Liver (tissue), 8 donors: ENCODE measurements at regions not wholly inside any gene's neighbourhood (a gene's known extent, or its start where the extent isn't known, plus 50 kb on each side); places are given as distances from the start of the nearest gene placed in this dataset.

Source experiments
- DNase-seq: peaks from one replicate; pipeline ENCODE4 v3.0.0-alpha.2; 2017; ENCODE audit warnings: low spot score
- H3K27ac ChIP-seq, 2 donors: one replicate each; pipeline ENCODE4 v1.7.0; 2013; ENCODE audit warnings: inconsistent platforms in 2 of 2, low read length in 2 of 2, control low read depth in 1 of 2, low read depth in 1 of 2, mild to moderate bottlenecking in 1 of 2
- H3K27me3 ChIP-seq, 4 donors: one replicate each; pipeline versions ENCODE4 v1.6.1 to v1.7.0; 2013; ENCODE audit warnings: low read length in 3 of 4, inconsistent platforms in 1 of 4, mild to moderate bottlenecking in 1 of 4, moderate library complexity in 1 of 4; ENCODE audit not compliant: control insufficient read depth in 4 of 4, insufficient read depth in 4 of 4
- H3K36me3 ChIP-seq, 4 donors: one replicate each; pipeline versions ENCODE4 v1.6.1 to v1.7.0; 2013; ENCODE audit warnings: low read length in 3 of 4, mild to moderate bottlenecking in 3 of 4, low read depth in 1 of 4, moderate library complexity in 1 of 4; ENCODE audit not compliant: control insufficient read depth in 4 of 4, insufficient read depth in 3 of 4
- H3K4me1 ChIP-seq, 4 donors: one replicate each; pipeline versions ENCODE4 v1.6.1 to v1.7.0; 2013; ENCODE audit warnings: low read length in 3 of 4, mild to moderate bottlenecking in 3 of 4, moderate library complexity in 1 of 4; ENCODE audit not compliant: control insufficient read depth in 4 of 4, insufficient read depth in 4 of 4
- H3K4me3 ChIP-seq, 3 donors: one replicate each; pipeline versions ENCODE4 v1.6.1 to v1.7.0; 2013; ENCODE audit warnings: low read length in 3 of 3, control low read depth in 1 of 3, low read depth in 1 of 3, mild to moderate bottlenecking in 1 of 3
- H3K9ac ChIP-seq, 2 donors: one replicate each; pipeline ENCODE4 v1.7.0; 2013; ENCODE audit warnings: low read length in 2 of 2, mild to moderate bottlenecking in 2 of 2, moderate library complexity in 2 of 2, control low read depth in 1 of 2, low read depth in 1 of 2
- H3K9me3 ChIP-seq, 4 donors: one replicate each; pipeline versions ENCODE4 v1.6.1 to v1.7.0; 2013; ENCODE audit warnings: low read length in 3 of 4; ENCODE audit not compliant: control insufficient read depth in 4 of 4
- EGR1 ChIP-seq, 2 donors: IDR thresholded peaks; 2 replicates each; pipeline ENCODE4 v1.6.1; 2016 to 2018; ENCODE audit warnings: antibody characterized with exemption in 2 of 2, low read depth in 2 of 2
- FOXA1 ChIP-seq: IDR thresholded peaks from 2 replicates; pipeline ENCODE4 v1.6.1; 2016; ENCODE audit warnings: antibody characterized with exemption
- FOXA2 ChIP-seq: IDR thresholded peaks from 2 replicates; pipeline ENCODE4 v1.6.1; 2016; ENCODE audit warnings: antibody characterized with exemption
- GABPA ChIP-seq, 2 donors: IDR thresholded peaks in 1 of 2; conservative IDR thresholded peaks in 1 of 2; 2 replicates each; pipeline ENCODE4 v1.6.1; 2016; ENCODE audit warnings: antibody characterized with exemption in 2 of 2, mild to moderate bottlenecking in 1 of 2, moderate library complexity in 1 of 2
- HNF4A ChIP-seq, 2 donors: conservative IDR thresholded peaks; 2 replicates each; pipeline ENCODE4 v1.6.1; 2016; ENCODE audit warnings: antibody characterized with exemption in 2 of 2, mild to moderate bottlenecking in 2 of 2
- HNF4G ChIP-seq: IDR thresholded peaks from 2 replicates; pipeline ENCODE4 v1.6.1; 2016; ENCODE audit warnings: antibody characterized with exemption
- JUND ChIP-seq, 2 donors: IDR thresholded peaks; 2 replicates each; pipeline ENCODE4 v1.6.1; 2016; ENCODE audit warnings: antibody characterized with exemption in 2 of 2
- MAX ChIP-seq: IDR thresholded peaks from 2 replicates; pipeline ENCODE4 v1.6.1; 2016; ENCODE audit warnings: antibody characterized with exemption
- NR2F2 ChIP-seq: IDR thresholded peaks from 2 replicates; pipeline ENCODE4 v1.6.1; 2016; ENCODE audit warnings: antibody characterized with exemption
- RAD21 ChIP-seq, 2 donors: IDR thresholded peaks; 2 replicates each; pipeline ENCODE4 v1.6.1; 2016; ENCODE audit warnings: antibody characterized with exemption in 2 of 2, mild to moderate bottlenecking in 2 of 2
- RXRA ChIP-seq, 2 donors: IDR thresholded peaks; 2 replicates each; pipeline ENCODE4 v1.6.1; 2017 to 2018; ENCODE audit warnings: antibody characterized with exemption in 2 of 2, mild to moderate bottlenecking in 1 of 2
- SP1 ChIP-seq: IDR thresholded peaks from 2 replicates; pipeline ENCODE4 v1.6.1; 2018; ENCODE audit warnings: antibody characterized with exemption, mild to moderate bottlenecking
- TAF1 ChIP-seq: conservative IDR thresholded peaks from 2 replicates; pipeline ENCODE4 v1.6.1; 2016; ENCODE audit warnings: antibody characterized with exemption, mild to moderate bottlenecking
- YY1 ChIP-seq: IDR thresholded peaks from 2 replicates; pipeline ENCODE4 v1.6.1; 2016; ENCODE audit warnings: antibody characterized with exemption, mild to moderate bottlenecking
- WGBS: extraction: QIAGEN DNeasy Blood & Tissue Kit; methylation state at CpG from one replicate; pipeline ENCODE4 v1.1.7; 2013; 5-methylcytosine and 5-hydroxymethylcytosine counted together
- TF ChIP-seq, protein P1 (sequence below): IDR thresholded peaks from 2 replicates; pipeline ENCODE4 v1.6.1; 2016; ENCODE audit warnings: antibody characterized with exemption
- TF ChIP-seq, protein P2 (sequence below): IDR thresholded peaks from 2 replicates; pipeline ENCODE4 v1.6.1; 2016; ENCODE audit warnings: antibody characterized with exemption
- TF ChIP-seq, protein P3 (sequence below): IDR thresholded peaks from 2 replicates; pipeline ENCODE4 v1.6.1; 2016; ENCODE audit warnings: antibody characterized with exemption, mild to moderate bottlenecking
- TF ChIP-seq, protein P4 (sequence below): fragments of 150-350 bp; IDR thresholded peaks from 2 replicates; pipeline ENCODE4 v1.5.1; 2017; ENCODE audit warnings: improper control_type of control experiment, low read depth, low read length; ENCODE audit not compliant: missing input control
- donor health status: healthy.
- donor health status: healthy.
- donor health status: healthy.
- donor health status: healthy.
- donor health status: healthy.

DNA sequence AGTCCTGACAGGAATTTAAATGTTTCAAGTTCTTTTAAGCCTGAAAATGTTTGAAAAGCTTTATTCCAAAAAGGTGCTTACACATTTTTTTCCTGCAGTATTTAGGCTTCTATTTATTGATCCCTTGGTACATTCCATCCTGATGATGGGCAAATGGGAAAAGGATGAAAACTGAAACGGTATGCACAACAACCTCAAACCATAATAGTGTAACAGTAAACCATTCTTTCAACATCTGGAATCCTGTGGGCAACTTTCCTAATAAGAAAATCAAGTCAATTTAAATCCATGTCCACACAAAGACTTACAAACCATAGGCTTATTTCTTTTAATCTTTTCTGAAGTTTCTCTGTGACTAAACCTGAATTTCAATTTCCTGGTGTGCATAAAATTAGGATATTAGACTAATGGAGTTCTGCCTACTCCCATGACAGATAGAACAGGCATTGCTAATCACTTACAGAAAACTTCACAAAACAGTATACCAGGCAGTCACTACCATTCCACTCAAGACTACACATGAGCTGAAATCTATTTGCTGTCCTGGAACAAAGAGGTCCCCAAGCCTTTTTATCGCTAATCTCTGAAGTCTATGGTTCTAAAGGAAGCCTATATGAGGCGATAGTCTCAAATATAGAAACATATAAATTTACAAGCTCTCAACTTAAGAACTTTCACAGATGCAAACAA, 103.3 kb downstream of the DLEU7 start:
- DNase-seq, result no peak
- H3K4me3 ChIP-seq, result no peak overlapping the region
- no peaks in the 10 kb centered on the region for H3K27me3 ChIP-seq
- 91% methylated on average over 3 of the region's 3 CpGs for WGBS
- no peaks in the 10 kb centered on the region for H3K4me1 ChIP-seq
- H3K36me3 ChIP-seq, result no peaks in the 10 kb centered on the region
- H3K9me3 ChIP-seq, result no peaks in the 10 kb centered on the region
- H3K9ac ChIP-seq, result no peak overlapping the region
- no peak for TF ChIP-seq RAD21 (IDR thresholded peaks at IDR 0.05)
- no peak for TF ChIP-seq EGR1 (IDR thresholded peaks at IDR 0.05; ENCODE audit: low read depth in 2 of 2)
- no peak for TF ChIP-seq HNF4G
- TF ChIP-seq TAF1, result no peak
- TF ChIP-seq, protein P1, sequence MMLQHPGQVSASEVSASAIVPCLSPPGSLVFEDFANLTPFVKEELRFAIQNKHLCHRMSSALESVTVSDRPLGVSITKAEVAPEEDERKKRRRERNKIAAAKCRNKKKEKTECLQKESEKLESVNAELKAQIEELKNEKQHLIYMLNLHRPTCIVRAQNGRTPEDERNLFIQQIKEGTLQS, result no peak
- no peak for TF ChIP-seq RXRA (IDR thresholded peaks at IDR 0.05)
- no peak overlapping the region for H3K27ac ChIP-seq

DNA sequence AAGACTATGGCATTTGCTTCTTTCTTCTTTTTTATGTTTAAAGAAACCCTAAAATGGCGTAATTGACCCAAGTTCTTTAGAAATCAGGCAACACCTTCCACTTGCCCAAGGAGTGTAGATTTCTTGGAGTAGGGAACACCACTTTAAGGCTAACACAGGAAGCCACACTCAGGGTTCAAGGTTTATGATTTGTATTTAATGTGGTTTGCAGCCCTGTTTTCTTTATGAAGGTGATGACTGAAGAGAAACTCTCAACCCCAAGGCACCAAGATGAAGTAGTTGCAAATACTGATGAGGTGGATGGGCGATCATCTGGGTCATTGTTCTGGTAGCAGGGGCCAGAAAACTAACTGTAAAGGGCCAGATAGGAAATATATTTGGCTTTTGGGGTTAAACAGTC, 101.1 kb downstream of the DLEU7 start:
- no peaks in the 10 kb centered on the region for H3K36me3 ChIP-seq
- H3K27ac ChIP-seq, result no peak overlapping the region
- no peak overlapping the region for H3K4me3 ChIP-seq
- no peak for DNase-seq
- no peaks in the 10 kb centered on the region for H3K9me3 ChIP-seq
- WGBS, result 91% methylated on average over 2 of the region's 2 CpGs
- no peaks in the 10 kb centered on the region for H3K4me1 ChIP-seq
- no peaks in the 10 kb centered on the region for H3K27me3 ChIP-seq
- TF ChIP-seq NR2F2 (no peak), HNF4A (conservative IDR thresholded peaks at IDR 0.05) (no peak), MAX (no peak), RXRA (IDR thresholded peaks at IDR 0.05) (no peak), YY1 (no peak), TAF1 (no peak), JUND (IDR thresholded peaks at IDR 0.05) (no peak), FOXA1 (no peak), GABPA (IDR thresholded peaks at IDR 0.05 in 1 of 2, conservative IDR thresholded peaks at IDR 0.05 in 1 of 2) (no peak)
- TF ChIP-seq, protein P2, sequence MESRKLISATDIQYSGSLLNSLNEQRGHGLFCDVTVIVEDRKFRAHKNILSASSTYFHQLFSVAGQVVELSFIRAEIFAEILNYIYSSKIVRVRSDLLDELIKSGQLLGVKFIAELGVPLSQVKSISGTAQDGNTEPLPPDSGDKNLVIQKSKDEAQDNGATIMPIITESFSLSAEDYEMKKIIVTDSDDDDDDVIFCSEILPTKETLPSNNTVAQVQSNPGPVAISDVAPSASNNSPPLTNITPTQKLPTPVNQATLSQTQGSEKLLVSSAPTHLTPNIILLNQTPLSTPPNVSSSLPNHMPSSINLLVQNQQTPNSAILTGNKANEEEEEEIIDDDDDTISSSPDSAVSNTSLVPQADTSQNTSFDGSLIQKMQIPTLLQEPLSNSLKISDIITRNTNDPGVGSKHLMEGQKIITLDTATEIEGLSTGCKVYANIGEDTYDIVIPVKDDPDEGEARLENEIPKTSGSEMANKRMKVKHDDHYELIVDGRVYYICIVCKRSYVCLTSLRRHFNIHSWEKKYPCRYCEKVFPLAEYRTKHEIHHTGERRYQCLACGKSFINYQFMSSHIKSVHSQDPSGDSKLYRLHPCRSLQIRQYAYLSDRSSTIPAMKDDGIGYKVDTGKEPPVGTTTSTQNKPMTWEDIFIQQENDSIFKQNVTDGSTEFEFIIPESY, result no peak
- no peak overlapping the region for H3K9ac ChIP-seq

GRCh38 chr13:50742968-50743367, 100.5 kb downstream of the DLEU7 start:
- no peak overlapping the region for H3K9ac ChIP-seq
- no peak for DNase-seq
- no peak overlapping the region for H3K4me3 ChIP-seq
- H3K27me3 ChIP-seq, result no peaks in the 10 kb centered on the region
- no peaks in the 10 kb centered on the region for H3K4me1 ChIP-seq
- H3K36me3 ChIP-seq, result no peaks in the 10 kb centered on the region
- no peak overlapping the region for H3K27ac ChIP-seq
- no peak for TF ChIP-seq EGR1 (IDR thresholded peaks at IDR 0.05; ENCODE audit: low read depth in 2 of 2)
- no peak for TF ChIP-seq FOXA2
- TF ChIP-seq, protein P3, sequence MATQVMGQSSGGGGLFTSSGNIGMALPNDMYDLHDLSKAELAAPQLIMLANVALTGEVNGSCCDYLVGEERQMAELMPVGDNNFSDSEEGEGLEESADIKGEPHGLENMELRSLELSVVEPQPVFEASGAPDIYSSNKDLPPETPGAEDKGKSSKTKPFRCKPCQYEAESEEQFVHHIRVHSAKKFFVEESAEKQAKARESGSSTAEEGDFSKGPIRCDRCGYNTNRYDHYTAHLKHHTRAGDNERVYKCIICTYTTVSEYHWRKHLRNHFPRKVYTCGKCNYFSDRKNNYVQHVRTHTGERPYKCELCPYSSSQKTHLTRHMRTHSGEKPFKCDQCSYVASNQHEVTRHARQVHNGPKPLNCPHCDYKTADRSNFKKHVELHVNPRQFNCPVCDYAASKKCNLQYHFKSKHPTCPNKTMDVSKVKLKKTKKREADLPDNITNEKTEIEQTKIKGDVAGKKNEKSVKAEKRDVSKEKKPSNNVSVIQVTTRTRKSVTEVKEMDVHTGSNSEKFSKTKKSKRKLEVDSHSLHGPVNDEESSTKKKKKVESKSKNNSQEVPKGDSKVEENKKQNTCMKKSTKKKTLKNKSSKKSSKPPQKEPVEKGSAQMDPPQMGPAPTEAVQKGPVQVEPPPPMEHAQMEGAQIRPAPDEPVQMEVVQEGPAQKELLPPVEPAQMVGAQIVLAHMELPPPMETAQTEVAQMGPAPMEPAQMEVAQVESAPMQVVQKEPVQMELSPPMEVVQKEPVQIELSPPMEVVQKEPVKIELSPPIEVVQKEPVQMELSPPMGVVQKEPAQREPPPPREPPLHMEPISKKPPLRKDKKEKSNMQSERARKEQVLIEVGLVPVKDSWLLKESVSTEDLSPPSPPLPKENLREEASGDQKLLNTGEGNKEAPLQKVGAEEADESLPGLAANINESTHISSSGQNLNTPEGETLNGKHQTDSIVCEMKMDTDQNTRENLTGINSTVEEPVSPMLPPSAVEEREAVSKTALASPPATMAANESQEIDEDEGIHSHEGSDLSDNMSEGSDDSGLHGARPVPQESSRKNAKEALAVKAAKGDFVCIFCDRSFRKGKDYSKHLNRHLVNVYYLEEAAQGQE, result no peak
- TF ChIP-seq, protein P4, sequence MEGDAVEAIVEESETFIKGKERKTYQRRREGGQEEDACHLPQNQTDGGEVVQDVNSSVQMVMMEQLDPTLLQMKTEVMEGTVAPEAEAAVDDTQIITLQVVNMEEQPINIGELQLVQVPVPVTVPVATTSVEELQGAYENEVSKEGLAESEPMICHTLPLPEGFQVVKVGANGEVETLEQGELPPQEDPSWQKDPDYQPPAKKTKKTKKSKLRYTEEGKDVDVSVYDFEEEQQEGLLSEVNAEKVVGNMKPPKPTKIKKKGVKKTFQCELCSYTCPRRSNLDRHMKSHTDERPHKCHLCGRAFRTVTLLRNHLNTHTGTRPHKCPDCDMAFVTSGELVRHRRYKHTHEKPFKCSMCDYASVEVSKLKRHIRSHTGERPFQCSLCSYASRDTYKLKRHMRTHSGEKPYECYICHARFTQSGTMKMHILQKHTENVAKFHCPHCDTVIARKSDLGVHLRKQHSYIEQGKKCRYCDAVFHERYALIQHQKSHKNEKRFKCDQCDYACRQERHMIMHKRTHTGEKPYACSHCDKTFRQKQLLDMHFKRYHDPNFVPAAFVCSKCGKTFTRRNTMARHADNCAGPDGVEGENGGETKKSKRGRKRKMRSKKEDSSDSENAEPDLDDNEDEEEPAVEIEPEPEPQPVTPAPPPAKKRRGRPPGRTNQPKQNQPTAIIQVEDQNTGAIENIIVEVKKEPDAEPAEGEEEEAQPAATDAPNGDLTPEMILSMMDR, result no peak
- TF ChIP-seq NR2F2, result no peak
- TF ChIP-seq SP1, result no peak
- no peak for TF ChIP-seq HNF4A (conservative IDR thresholded peaks at IDR 0.05)
- no peak for TF ChIP-seq FOXA1
- no peak for TF ChIP-seq HNF4G
- TF ChIP-seq YY1, result no peak
- TF ChIP-seq JUND (IDR thresholded peaks at IDR 0.05), result no peak
- no peak for TF ChIP-seq TAF1
- TF ChIP-seq GABPA (IDR thresholded peaks at IDR 0.05 in 1 of 2, conservative IDR thresholded peaks at IDR 0.05 in 1 of 2), result no peak
- TF ChIP-seq, protein P2, result no peak
- H3K9me3 ChIP-seq, result no peaks in the 10 kb centered on the region
